ENCODE measurements at regions not wholly inside any gene's neighbourhood (a gene's known extent, or its start where the extent isn't known, plus 50 kb on each side); places are given as distances from the start of the nearest gene placed in this dataset.
"Not testable (repeated sequence)": the region's sequence is repeated elsewhere in the genome, so short reads cannot be mapped to it uniquely, and the experiment has no call there.

DNA sequence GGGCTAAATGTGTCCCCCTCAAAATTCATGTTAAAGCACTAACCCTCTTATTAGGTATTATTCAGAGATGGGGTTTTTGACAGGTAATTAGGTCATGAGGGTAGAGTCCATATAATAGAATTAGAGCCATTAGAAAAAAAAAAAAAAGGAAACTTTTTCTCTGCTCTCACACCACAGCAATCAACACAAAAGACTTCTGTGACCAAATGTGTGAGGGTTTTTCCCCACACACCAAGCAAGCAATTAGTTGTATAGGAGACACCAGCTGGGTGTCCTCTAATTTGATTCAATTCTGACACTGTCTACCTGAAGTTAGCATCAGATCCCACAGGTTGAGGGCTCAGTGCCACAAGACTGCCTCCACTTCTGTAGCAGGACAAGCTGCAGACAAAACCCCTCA lies 64.6 kb upstream of the GMDS start:
- DNase-seq, result no peak
- H3K36me3 ChIP-seq, result no peaks in the 10 kb centered on the region
- H3K27me3 ChIP-seq, result no peaks in the 10 kb centered on the region
- no peak overlapping the region for H3K27ac ChIP-seq
- intact Hi-C loops (cut with DNase I), result no loop called here
- no peaks in the 10 kb centered on the region for H3K4me1 ChIP-seq
- TF ChIP-seq, protein P1, sequence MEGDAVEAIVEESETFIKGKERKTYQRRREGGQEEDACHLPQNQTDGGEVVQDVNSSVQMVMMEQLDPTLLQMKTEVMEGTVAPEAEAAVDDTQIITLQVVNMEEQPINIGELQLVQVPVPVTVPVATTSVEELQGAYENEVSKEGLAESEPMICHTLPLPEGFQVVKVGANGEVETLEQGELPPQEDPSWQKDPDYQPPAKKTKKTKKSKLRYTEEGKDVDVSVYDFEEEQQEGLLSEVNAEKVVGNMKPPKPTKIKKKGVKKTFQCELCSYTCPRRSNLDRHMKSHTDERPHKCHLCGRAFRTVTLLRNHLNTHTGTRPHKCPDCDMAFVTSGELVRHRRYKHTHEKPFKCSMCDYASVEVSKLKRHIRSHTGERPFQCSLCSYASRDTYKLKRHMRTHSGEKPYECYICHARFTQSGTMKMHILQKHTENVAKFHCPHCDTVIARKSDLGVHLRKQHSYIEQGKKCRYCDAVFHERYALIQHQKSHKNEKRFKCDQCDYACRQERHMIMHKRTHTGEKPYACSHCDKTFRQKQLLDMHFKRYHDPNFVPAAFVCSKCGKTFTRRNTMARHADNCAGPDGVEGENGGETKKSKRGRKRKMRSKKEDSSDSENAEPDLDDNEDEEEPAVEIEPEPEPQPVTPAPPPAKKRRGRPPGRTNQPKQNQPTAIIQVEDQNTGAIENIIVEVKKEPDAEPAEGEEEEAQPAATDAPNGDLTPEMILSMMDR (IDR thresholded peaks at IDR 0.05), result no peak
- no peak for TF ChIP-seq POLR2A (IDR thresholded peaks at IDR 0.05)
- H3K4me3 ChIP-seq, result no peak overlapping the region
- no peaks in the 10 kb centered on the region for H3K9me3 ChIP-seq

DNA sequence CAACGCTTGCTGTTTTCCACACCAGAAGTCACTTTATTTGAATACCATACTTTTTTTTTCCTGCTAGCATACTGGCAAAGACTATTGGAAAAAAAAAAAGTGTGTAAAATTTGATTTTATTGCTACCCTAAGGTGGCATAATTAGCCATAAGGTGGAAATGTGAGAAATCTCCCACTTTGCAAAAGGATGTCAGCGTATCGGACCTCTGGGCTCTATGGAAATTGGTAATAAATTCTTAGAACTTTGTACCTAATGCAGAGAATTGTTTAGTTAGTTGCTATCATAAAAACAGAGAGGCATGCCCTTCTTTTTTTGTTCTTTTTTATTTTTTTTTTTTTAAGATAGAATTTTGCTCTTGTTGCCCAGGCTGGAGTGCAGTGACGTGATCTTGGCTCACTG lies 63.7 kb upstream of the GMDS start:
- TF ChIP-seq POLR2A (IDR thresholded peaks at IDR 0.05), result no peak
- TF ChIP-seq, protein P1 (IDR thresholded peaks at IDR 0.05), result no peak
- no peaks in the 10 kb centered on the region for H3K27me3 ChIP-seq
- H3K9me3 ChIP-seq, result no peaks in the 10 kb centered on the region
- no peaks in the 10 kb centered on the region for H3K4me1 ChIP-seq
- no peak overlapping the region for H3K4me3 ChIP-seq
- WGBS, 2 donors, result 93 to 97% methylated on average over 4 of the region's 4 CpGs
- intact Hi-C loops (cut with DNase I), result no loop called here
- no peak overlapping the region for H3K27ac ChIP-seq
- DNase-seq, result no peak
- no peaks in the 10 kb centered on the region for H3K36me3 ChIP-seq

DNA sequence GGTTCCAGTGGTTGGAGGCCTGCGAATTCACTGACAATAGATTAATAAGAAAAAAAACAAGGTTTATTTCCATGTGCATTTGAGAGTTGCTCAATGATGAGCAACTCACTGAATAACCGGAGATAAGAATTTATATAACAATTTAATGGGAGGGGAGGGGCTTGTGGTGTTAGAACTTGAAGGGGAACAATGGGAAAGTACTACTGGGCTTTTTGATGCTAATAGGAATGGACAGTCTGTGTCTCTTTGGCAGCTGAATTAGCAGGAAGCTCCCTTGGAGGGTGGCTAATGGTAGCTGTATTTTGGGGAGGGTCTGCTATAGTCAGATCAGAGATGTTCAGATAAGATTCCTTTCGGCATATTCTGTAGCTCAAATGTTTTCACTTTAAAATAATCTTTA lies 62.4 kb upstream of the GMDS start:
- no peak for DNase-seq
- H3K27ac ChIP-seq, result no peak overlapping the region
- 85 to 86% methylated on average over 3 of the region's 3 CpGs for WGBS, 2 donors
- TF ChIP-seq, protein P1 (IDR thresholded peaks at IDR 0.05), result no peak
- TF ChIP-seq POLR2A (IDR thresholded peaks at IDR 0.05), result no peak
- no peaks in the 10 kb centered on the region for H3K36me3 ChIP-seq
- H3K4me3 ChIP-seq, result no peak overlapping the region
- no peaks in the 10 kb centered on the region for H3K9me3 ChIP-seq
- H3K4me1 ChIP-seq, result no peaks in the 10 kb centered on the region
- intact Hi-C loops (cut with DNase I), result no loop called here
- no peaks in the 10 kb centered on the region for H3K27me3 ChIP-seq

DNA sequence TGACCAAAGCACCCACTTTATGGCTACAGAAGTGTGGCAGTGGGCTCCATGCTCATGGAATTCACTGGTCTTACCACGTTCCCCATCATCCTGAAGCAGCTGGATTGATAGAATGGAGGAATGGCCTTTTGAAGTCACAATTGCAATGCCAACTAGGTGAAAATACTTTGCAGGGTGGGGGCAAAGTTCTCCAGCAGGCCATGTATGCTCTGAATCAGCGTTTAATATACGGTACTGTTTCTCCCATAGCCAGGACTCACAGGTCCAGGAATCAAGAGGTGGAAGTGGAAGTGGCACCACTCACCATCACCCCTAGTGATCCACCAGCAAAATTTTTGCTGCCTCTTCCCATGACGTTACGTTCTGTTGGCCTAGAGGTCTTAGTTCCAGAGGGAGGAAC lies 60.5 kb upstream of the GMDS start:
- Histone ChIP-seq H3K27ac (no peak overlapping the region), H3K36me3 (no peaks in the 10 kb centered on the region), H3K27me3 (no peaks in the 10 kb centered on the region), H3K9me3 (no peaks in the 10 kb centered on the region), H3K4me3 (no peak overlapping the region), H3K4me1 (no peaks in the 10 kb centered on the region)
- TF ChIP-seq, protein P1 (IDR thresholded peaks at IDR 0.05), result no peak
- TF ChIP-seq POLR2A (IDR thresholded peaks at IDR 0.05), result no peak
- 88 to 93% methylated on average over 4 to 5 of the region's 5 CpGs for WGBS, 2 donors
- no peak for DNase-seq
- intact Hi-C loops (cut with DNase I), result no loop called here

DNA sequence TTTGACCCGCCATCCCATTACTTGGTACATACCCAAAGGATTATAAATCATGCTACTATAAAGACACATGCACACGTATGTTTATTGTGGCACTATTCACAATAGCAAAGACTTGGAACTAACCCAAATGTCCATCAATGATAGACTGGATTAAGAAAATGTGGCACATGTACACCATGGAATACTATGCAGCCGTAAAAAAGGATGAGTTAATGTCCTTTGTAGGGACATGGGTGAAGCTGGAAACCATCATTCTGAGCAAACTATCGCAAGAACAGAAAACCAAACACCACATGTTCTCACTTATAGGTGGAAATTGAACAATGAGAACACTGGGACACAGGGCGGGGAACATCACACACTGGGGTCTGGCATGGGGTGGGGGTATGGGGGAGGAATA lies 57.1 kb upstream of the GMDS start:
- H3K27ac ChIP-seq; H3K4me1 ChIP-seq; intact Hi-C loops (cut with DNase I); H3K27me3 ChIP-seq; DNase-seq; H3K9me3 ChIP-seq; H3K4me3 ChIP-seq; H3K36me3 ChIP-seq: not testable (repeated sequence)
- 91 to 93% methylated on average over 5 of the region's 5 CpGs for WGBS, 2 donors

DNA sequence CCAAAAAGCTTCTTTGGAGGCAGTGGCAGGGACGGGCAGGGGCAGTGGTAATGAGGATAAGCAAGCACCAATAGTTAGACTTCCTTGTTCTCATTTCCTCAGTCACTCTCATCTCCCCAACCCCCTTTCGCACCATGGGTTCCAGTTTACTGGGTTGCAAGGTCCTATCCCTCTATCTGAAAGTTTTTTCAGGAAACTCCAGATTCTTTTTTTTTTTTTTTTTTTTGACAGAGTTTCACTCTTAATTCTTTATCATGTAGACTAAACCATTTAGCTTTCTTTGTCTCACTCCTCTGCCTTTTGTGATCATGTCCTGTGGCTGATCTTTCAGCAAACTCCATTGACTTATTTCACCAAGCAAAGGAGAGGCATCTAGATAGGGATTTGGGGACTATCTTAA lies 51.4 kb upstream of the GMDS start:
- Histone ChIP-seq H3K4me1 (no peaks in the 10 kb centered on the region), H3K36me3 (no peaks in the 10 kb centered on the region), H3K27ac (no peak overlapping the region), H3K9me3 (peaks cover 0 to 26% (median 22%) of the 10 kb centered on the region in 3 donors), H3K4me3 (no peak overlapping the region), H3K27me3 (no peaks in the 10 kb centered on the region)
- TF ChIP-seq, protein P1 (IDR thresholded peaks at IDR 0.05), result no peak
- TF ChIP-seq POLR2A (IDR thresholded peaks at IDR 0.05), result no peak
- intact Hi-C loops (cut with DNase I), result no loop called here
- DNase-seq, result no peak
- WGBS, 2 donors, result 85 to 100% methylated on average over 2 of the region's 2 CpGs
